GM19467 (cell line): ENCODE measurements at regions not wholly inside any gene's neighbourhood (a gene's known extent, or its start where the extent isn't known, plus 50 kb on each side); places are given as distances from the start of the nearest gene placed in this dataset.

Experiments used
- ATAC-seq: cut with Tn5 transposase; IDR thresholded peaks from one replicate; pipeline ENCODE4 v1.9.1; 2021; ENCODE audit warnings: mild to moderate bottlenecking, moderate library complexity; ENCODE audit not compliant: unreplicated experiment

DNA sequence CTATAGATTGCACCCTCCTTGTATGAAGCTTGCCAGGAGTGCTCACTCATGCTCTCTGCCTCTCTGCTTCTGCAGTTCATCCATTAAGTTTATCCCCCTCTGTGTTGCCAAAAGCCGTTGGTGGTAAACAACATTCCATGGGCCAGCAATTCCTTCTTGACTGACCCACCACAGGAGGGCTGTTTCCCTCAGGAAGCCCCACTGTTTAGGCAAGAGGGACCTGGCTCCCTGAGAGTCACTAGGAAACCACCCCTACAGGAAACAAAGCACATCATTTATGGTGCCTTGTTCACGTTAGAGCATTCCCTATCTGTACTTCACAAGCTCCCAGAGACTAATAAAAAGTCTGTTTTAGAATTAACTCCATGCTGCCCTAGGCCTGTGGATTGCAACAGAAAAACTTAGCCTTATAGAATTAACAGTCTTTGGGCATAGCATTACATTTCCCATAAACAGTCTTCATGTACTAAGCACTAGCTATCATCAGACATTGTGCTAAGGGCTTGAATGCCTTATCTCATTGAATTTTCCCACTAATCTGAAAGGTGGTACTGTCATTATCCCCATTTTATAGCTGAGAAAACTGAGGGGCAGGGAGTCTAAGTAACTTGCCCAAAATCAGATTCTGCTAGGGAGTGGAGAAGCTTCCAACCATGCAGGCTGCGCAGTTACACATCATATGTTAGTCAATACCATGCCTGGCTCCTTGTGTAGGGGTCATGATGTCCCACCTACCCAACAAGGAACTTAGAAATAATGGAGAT is 149.9 kb downstream of the SHQ1 start:
- ATAC-seq = no peak

DNA sequence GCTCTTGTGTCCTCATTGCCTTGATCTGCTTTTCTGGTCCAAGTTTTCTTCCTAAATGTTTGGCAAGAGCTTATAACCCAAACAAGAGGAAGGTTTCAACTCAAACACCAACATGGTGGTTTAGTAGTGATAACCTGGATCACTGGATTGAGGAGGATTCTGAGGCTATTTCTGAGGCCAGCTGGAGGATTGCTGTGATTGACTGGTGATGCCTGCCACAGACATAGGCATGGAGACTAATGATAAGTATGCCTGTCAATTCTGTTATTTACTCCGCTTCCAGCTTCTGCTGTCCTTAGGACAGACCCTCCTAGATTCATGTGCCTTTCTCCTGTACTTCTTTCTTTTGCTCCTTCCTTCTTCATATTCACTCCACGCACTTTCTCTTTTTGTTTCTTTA is 150.5 kb downstream of the SHQ1 start:
- ATAC-seq = no peak

DNA sequence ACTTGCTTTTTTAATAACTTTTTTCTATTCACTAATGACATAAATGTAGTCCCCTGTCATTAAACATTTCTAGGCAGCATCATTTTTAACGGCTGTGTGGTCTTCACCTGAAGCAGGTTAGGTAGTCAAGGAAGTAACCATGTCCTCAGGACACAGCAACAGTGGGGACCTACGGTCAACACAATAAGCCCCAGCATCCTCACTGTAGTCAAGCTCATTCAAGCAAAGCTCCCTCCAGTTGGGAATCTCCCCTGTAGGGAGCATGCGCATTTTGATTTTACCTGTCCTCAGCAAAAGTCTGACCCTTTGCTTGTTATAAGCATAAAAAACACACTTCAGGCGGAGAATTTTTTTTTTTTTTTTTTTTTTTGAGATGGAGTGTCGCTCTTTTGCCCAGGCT is 151.4 kb downstream of the SHQ1 start:
- ATAC-seq = no peak

DNA sequence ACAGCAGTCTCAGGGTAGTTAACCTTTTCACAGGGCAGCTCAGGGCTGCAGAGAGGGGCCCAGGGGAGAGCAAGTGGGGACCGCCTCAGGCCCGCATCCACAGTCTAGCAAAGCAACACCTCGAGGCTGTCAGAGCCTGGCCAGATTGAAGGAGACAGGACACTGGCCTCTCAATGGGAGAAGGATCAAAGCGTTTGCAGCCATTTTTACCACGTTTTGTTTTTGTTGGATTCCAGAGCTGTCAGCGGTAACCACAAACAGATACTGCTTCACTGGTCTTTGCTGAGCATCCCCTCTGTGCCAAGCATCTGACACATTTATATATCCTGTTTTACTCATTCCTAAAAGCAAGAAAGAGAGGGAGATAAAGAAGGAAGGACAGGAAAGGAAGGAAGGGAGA is 153.8 kb downstream of the SHQ1 start:
- no peak for ATAC-seq

DNA sequence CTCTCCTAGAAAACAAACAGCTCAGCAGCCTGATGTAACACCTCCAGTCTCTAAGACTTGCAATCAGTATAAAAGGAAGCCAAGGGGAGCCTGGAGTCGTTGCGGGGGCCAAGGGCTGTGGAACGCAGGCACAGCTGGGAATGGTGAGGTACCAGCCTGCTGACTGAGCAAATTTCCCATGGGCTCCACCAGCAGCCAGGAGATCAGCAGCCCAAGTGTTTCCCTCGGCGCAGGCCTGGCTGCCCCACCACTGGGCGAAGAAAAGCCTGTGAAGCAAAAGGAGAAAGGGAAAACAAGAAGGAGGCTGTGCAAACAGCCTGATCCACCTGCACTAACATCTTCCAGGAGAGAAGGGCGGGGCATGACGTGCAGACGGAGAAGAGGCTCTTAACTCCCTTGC is 155.3 kb downstream of the SHQ1 start:
- no peak for ATAC-seq

DNA sequence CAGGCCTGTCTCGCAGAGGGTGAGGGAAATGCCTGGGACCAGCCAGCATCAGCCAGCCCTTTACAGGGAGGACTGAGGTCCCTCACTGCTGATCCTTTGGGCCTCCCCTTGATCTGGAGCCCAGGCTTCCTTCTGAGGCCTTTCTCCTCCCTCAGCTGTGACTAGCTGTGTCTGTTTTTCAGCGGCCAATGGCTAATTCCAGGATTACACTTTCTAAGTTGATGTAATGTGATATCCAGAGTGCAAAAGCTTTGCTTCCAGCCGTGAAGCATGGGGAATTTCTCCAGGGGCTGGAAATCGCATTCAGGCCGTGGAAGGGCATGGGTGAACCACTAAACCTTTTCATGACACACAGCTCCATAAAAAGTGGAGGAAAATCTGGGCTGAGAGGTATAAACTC is 157.6 kb downstream of the SHQ1 start:
- ATAC-seq = no peak

DNA sequence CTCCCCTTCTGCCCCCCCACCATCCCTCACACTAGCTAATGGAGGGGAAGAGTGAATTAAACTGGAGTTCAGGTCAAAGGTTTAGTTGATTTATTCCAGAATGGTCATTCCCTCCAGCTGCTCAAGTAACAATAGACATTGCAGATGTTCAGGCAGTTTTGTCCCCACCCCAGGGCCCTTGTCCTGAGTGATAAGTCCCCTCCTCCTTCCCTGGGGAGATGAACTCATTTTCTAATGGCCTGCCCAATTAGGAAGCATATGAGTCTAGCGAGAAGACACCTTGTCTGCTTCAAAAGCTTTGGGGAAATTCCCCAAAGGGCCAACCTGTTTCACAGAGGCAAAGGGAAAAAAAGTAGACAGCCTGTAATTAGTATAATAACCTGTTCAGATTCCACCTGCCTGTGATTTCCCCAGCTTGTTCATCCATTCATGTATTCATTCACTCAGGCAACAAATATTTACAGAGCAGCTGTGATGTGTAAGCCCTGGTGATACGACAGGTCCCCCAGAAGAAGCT is 165.3 kb downstream of the SHQ1 start:
- ATAC-seq = no peak

DNA sequence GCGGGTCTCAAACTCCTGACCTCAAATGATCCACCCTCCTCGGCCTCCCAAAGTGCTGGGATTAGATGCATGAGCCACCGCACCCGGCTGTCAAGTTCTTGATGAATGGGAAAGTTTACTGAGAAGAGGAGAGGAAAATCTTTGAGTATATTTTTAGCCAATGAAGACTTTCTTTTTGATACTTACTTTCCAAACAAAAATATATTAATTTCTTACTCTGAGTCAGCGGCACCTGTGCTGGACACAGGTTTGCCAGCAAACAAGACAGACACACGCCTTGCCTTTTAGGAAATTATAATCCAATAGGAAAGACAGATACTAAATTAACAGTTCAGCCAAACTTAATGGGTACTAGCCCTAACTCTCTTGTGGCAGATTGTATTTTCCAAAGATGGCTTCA is 166.6 kb downstream of the SHQ1 start:
- no peak for ATAC-seq

DNA sequence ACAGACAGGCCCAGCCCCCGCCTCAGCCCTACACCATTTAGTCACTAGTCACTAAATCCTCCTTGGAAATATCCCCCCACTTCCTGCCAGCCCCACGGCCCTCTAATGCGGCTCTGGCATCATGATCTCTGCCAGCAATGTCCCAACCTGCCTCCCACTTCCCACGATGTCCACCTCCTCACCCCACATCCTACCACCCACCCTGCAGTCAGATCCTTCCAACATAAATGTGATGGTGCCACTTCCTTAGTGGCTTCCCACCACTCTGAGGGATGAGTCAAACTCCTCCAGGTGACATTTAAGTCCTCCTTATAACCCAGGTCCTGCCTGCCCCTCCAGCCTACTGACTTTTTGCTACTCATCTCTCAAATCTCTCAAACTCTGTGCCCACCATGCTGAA is 167.5 kb downstream of the SHQ1 start:
- ATAC-seq = no peak

DNA sequence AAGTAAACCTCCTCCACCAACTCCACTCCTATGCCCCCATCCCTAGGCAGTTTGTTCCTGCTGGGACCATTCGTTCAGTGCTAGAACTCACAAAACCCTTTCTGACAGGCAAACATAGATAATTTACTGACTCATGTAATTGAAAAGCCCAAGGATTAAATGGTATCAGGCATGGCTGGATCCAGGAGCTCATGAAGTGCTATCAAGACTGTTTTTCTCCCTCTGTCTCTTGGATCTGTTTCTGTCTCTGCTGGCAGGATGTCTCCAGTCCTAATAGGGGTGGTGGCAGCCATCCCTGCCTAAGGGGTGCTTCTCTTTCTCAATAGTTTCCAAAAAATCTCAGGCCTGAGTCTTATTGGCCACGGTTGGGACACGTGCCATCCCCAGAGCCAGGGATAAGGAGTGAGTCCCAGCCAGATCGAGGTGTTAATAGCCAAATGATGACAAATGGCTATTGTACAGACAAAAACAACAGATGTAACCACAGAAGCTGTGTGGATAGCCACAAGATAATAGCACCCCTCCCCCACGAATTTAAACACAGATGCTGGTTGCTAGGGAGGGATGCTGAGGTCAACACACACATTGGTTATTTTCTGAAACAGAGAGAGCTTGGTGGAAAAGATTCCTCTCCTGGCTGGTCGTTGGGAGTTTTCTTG is 168.6 kb downstream of the SHQ1 start:
- ATAC-seq = no peak

DNA sequence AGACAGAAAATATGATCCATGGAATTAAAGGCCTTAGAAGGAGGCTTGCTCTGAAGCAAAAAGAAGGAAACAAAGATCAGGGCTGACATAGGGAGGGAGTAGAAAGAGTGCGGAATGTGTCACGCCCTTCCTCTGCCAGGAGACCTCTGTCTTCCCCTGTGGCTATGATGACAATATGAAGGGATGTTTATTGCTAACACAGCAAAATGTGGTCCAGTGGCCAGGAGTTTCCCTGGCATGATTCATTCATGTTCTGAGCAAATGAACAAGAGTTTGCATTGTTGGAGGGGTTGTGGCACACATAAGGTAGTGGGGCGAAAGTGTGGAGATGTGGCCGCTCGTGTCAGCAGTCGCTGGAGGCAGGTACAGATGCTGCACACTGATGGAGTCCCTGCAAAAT is 169.4 kb downstream of the SHQ1 start:
- no peak for ATAC-seq

DNA sequence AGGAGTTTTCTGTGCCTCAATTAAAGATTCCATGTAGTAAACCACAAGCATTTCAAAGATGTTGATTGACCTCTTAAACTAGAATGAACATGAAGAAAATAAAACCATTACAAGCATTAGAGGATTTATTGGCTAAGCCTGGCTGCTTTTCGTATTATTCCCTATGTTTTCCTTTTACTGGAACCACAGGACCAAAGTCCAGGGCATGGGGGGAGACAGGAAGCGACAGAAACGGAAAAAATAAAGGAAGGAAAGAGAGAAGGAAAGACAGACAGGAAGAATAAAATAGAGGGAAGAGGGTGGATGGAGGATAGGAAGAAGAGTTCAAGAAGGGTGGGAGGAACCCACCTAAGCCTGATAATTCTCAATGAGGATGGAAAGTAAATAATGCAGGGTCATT is 169.9 kb downstream of the SHQ1 start:
- no peak for ATAC-seq

DNA sequence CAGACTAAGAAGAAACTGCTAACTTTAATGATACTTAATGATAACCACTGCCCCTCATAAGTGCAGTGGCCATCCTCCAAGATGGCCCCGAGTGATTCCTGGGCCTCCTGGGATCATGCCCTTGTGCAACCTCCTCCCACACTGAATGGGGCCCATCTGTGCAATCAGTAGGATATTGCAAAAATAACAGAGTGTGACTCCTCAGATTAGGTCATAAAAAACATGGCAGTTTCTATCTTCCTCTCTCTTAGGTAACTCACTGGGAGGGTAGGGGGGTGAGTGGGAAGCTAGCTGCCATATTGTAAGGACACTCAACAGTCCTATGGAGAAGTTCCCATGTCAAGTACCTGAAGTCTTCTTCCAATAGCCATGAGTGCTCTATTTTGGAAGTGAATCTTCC is 173.0 kb downstream of the SHQ1 start:
- ATAC-seq = no peak

DNA sequence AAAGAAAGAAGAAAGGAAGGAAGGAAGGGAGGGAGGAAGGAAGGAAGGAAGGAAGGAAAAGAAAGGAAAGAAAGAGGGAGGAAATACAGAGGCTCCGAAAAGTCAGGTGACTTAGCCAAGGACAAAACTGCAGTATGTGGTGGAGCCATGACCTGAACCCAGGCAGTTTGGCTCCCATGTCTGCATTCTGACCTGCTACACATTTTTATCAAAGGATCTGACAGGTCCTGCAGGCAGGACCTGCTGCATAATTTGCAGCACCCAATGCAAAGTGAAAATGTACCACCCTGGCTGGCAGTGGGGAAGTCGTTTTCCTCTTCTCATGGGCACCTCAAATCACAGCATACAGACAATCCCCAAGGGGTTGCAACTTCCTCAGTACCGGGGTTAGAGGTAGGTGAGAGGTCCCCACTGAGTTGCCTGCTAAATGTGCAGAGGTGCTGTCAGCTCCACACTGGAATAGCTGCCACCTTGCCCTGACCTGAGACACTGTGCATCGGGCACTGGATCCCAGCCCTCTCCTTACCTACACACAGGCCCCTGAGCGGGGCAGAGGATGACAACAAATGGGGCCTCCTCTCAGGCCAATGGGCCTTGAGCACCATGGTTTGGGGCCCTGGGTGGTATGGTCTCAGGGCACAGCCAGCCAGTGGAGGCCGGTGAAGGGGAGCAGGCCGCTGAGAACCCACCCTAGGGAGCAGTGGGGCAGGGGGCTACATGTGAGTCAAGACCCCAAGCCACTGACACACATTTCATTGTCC is 175.1 kb downstream of the SHQ1 start:
- no peak for ATAC-seq

DNA sequence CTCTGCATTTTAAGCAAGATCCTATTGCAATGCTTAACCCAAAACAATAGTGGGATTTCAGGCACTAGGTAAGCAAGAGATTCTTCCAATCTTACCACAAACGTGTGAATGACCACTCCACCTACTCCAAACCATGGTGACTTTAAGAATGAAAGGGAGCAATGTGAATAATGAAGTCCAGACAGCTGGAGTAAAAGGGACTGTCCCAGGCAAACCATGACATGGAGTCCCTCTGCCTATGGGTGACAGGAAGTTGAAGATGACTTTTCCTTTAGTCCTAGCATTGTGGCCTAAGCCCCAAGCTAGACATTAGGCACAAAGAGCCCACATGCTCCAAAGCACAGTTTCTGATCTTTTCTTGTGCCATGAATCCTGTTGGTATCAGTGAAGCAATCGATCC is 179.0 kb downstream of the SHQ1 start:
- no peak for ATAC-seq

DNA sequence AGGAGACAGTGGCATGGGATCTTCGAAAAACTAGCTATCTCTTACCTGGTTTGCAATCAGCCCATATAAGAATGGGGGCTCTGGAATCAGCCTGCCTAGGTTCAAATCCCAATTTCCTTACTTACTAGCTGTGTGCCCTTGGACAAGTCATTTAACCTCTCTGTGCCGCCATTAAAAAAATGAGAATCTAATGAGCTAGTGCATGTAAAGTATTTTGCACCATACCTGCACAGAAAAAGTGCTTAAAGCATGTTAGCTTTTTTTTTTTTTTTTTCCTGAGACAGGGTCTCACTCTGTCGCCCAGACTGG is 181.8 kb downstream of the SHQ1 start:
- ATAC-seq = no peak

DNA sequence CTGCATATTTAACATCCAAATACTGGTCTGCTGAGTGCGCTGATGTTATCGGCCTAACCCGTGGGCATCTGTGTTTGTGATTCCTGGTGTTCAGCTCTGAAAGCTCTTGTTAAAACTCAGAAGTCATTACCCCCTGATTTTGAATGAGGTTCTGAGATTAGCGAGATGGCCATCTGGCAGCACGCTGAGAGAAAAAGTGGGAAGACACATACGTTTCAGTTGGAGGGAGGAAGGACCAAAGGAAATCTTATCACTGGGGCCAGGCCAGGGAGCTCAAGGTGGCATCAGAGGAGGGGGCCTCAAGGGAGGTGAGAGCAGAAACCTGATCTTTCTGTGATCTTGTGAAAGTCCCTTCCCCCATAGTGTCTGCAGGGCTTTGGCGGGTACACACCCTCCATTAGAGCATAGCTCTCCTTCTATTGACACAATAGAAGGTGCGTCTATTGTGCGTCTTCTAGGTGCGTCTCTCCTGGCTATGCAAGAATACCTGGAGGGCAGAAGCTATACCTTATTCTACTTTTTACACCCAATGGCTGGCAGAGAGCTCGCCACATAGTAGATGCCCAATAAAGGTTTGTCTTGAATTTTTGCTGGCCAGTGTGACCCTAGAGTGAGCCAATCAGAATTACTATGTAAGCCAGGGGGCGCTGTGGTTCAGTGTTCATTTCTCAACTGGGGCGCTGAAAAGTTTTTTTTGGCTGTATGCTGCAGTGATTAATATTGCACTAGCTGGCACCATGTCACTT is 182.4 kb downstream of the SHQ1 start:
- no peak for ATAC-seq

DNA sequence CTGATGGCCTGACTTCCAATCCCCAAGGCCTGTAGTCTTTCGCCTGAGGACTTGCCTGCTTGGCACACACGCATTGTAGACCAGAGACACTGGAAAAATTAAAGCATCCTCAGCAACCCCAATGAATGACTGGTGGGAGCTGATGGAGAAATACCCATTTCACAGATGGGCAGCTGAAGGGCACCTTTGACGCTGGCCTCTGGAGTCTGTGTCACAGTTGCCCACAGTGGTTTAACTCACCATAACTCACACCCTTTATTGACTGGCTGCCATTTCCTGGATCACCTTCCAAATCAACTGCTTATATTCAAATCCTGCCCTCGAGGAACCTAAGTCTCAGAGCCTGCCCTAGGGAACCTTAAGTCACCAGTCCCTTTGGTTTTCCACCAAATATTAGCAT is 183.1 kb downstream of the SHQ1 start:
- no peak for ATAC-seq

DNA sequence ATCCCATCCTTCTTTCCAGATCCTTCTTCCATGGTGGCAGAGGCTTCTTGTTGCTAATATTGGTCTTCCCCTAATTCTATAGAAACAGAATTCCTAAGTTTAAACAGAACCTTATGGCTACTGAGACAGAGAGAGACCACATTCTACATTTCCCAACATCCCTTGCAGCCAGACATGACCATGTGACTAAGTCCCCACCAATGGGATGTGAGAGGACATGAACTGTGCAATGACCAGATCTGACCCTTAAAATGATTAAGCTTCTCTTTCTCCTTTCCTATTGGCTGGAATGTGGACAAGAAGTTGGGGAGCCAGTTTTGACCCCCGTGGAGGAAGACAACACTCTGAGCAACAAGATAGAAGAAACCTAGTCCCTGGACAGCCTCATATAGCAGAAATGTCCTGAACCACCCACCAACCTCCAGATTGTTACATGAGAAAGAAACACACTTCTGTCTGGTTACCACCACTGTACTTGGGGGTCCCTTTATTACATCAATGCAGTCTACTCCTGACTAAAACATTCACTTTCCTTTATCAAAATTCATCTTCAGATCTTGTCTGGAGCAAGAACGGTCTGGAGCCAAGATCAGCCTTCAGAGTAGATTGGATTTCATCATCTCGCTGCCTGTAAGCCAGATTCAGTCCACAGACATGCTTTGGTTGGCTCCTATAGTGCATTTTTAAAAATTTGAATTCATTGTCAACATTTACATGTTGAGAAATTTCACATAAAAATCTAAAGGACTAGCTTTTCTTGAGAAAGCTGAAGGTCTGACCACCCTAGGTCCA is 183.9 kb downstream of the SHQ1 start:
- ATAC-seq = no peak

DNA sequence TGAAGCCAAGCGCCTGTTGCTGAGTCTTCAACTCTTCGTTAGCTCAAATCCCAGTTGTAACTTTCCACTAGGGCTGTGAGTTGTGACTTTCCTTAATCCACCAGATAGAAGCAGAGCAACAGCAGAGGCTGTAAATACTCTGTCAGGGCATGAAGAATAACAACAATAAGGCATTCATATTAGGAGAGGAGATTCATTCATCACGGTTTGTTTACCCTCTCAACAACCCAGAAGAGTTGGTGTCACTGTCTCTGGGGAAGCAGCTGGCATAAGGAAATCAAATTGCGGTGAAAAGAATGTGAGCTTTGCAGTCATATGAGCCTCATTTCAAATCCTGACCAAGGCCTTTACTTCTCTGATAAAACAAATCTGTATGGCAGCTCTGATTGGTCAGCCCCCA is 184.8 kb downstream of the SHQ1 start:
- no peak for ATAC-seq

DNA sequence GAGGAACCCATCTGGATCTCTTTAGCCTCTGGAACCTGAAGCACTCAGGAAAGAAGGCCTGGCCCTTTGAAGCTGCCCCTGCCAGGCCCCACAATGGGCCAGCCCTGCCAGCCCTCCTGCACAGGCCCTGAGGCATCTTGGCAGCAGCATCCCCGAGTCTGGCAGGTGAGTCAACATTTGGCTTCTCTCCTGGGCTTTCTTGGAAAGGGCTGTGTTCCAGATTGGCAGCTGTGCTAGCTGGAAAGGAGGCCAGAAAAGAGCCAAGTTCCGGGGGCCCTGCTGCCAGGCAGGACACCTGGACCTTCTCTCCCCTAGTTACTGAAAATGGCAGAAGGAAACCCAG is 187.2 kb downstream of the SHQ1 start:
- ATAC-seq = no peak
